ENCODE measurements at regions not wholly inside any gene's neighbourhood (a gene's known extent, or its start where the extent isn't known, plus 50 kb on each side); places are given as distances from the start of the nearest gene placed in this dataset.

DNA sequence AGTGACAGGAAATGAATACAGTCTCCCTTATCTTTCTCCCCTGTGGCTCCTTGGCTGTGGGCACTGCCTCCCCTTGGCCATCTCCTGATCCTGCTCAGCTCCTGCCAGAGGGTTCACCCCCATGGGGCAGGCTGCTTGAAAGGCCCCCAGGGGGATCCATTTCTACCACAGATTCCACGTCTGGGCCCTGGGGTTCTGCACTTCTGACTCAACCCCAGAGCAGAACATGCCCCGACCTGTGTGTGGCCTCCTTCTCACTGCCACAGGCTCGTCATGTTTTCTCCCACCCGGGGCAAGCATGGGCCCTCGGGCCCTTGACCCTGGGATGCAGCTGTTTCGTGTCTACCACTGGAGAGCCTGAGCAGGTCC lies 122.2 kb downstream of the ACKR3 start:
- TF ChIP-seq GATA2 (IDR thresholded peaks at IDR 0.05; ENCODE audit: low read depth, low read length) = no peak
- TF ChIP-seq GATA3 (IDR thresholded peaks at IDR 0.05; ENCODE audit: low read depth, low read length) = no peak

All from SH-SY5Y (cell line).